GM21360 (cell line): ENCODE measurements at regions not wholly inside any gene's neighbourhood (a gene's known extent, or its start where the extent isn't known, plus 50 kb on each side); places are given as distances from the start of the nearest gene placed in this dataset.

Source experiments
- ATAC-seq: cut with Tn5 transposase; IDR thresholded peaks from one replicate; pipeline ENCODE4 v1.9.1; 2021; ENCODE audit warnings: mild to moderate bottlenecking, moderate library complexity; ENCODE audit not compliant: unreplicated experiment

GRCh38 chr2:150023663-150024062, 436.1 kb upstream of the MMADHC start:
- no peak for ATAC-seq

- ATAC-seq, result no peak
These were observed 435.5 kb upstream of the MMADHC start for GRCh38 chr2:150023044-150023443.

- no peak for ATAC-seq
These were observed 433.5 kb upstream of the MMADHC start for GRCh38 chr2:150020937-150021673.

- ATAC-seq, result no peak
These were observed 432.6 kb upstream of the MMADHC start for GRCh38 chr2:150020221-150020620.

- ATAC-seq, result no peak
These were observed 431.5 kb upstream of the MMADHC start for GRCh38 chr2:150019063-150019462.

- no peak for ATAC-seq
These were observed 425.4 kb upstream of the MMADHC start for GRCh38 chr2:150012986-150013385.

GRCh38 chr2:150011161-150011730, 423.7 kb upstream of the MMADHC start:
- ATAC-seq, result no peak

GRCh38 chr2:150008901-150009300, 421.3 kb upstream of the MMADHC start:
- no peak for ATAC-seq

- ATAC-seq, result no peak
These were observed 420.3 kb upstream of the MMADHC start for GRCh38 chr2:150007815-150008430.

- no peak for ATAC-seq
These were observed 419.0 kb upstream of the MMADHC start for GRCh38 chr2:150006591-150006990.

GRCh38 chr2:150003544-150003943, 416.0 kb upstream of the MMADHC start:
- no peak for ATAC-seq

- ATAC-seq, result no peak
These were observed 414.2 kb upstream of the MMADHC start for GRCh38 chr2:150001788-150002187.

GRCh38 chr2:149996901-149997300, 409.3 kb upstream of the MMADHC start:
- ATAC-seq, result no peak

GRCh38 chr2:149994057-149994728, 406.6 kb upstream of the MMADHC start:
- no peak for ATAC-seq

GRCh38 chr2:149993316-149993715, 405.7 kb upstream of the MMADHC start:
- no peak for ATAC-seq

GRCh38 chr2:149991576-149991975, 404.0 kb upstream of the MMADHC start:
- ATAC-seq, result no peak

- no peak for ATAC-seq
These were observed 403.4 kb upstream of the MMADHC start for GRCh38 chr2:149990965-149991364.

GRCh38 chr2:149989447-149990063, 402.0 kb upstream of the MMADHC start:
- no peak for ATAC-seq

GRCh38 chr2:149988361-149988760, 400.8 kb upstream of the MMADHC start:
- no peak for ATAC-seq

GRCh38 chr2:149986861-149987260, 399.3 kb upstream of the MMADHC start:
- ATAC-seq, result no peak

- no peak for ATAC-seq
These were observed 396.7 kb upstream of the MMADHC start for GRCh38 chr2:149984311-149984710.
